PC-3 (cell line): ENCODE measurements at regions not wholly inside any gene's neighbourhood (a gene's known extent, or its start where the extent isn't known, plus 50 kb on each side); places are given as distances from the start of the nearest gene placed in this dataset.

ENCODE experiments used
- ATAC-seq: fragments of 200-7000 bp; cut with Tn5 transposase; 2 replicates; pipeline ENCODE4 v1.9.1; 2020; ENCODE audit warnings: mild to moderate bottlenecking, moderate library complexity
- BruUV-seq: library from RNA; stranded (reverse); fragments of 400-500 nt; replicated peaks from 2 replicates; lab custom pipeline; 2021; lab: Mats Ljungman, UMichigan
- CTCF ChIA-PET: fragments of 300-600 bp; sonication (Branson Sonifier 250); formaldehyde crosslinking; loops from one replicate; lab custom pipeline; 2022; ENCODE audit warnings: antibody characterized with exemption; lab: Charles Lee
- POLR2A ChIA-PET: fragments of 300-600 bp; sonication (Branson Sonifier 250); formaldehyde crosslinking; loops from one replicate; lab custom pipeline; 2022; ENCODE audit warnings: antibody characterized with exemption; ENCODE audit not compliant: unreplicated experiment; lab: Charles Lee
- DNase-seq: peaks from one replicate; pipeline ENCODE4 v3.0.0-alpha.2; 2015
- H2AFZ ChIP-seq: fragments of 300-600 bp; sonication (generic); 2 replicates; pipeline ENCODE4 v1.6.0; 2016; ENCODE audit warnings: antibody characterized with exemption, low read length
- H3F3A ChIP-seq: fragments of 300-600 bp; sonication (generic); one replicate; pipeline ENCODE4 v1.6.0; 2017; ENCODE audit warnings: antibody characterized with exemption, low read length, control low read depth, mild to moderate bottlenecking; ENCODE audit not compliant: unreplicated experiment
- H3K27ac ChIP-seq: fragments of 300-600 bp; sonication (generic); 2 replicates; pipeline ENCODE4 v1.5.1; 2016; ENCODE audit warnings: mild to moderate bottlenecking, low read length
- H3K27me3 ChIP-seq: fragments of 300-600 bp; sonication (generic); 2 replicates; pipeline ENCODE4 v1.6.1; 2016; ENCODE audit warnings: low read length, mixed read lengths
- H3K36me3 ChIP-seq: fragments of 300-600 bp; sonication (generic); 2 replicates; pipeline ENCODE4 v1.6.1; 2016; ENCODE audit warnings: low read depth, mixed run types, low read length, mixed read lengths
- H3K4me1 ChIP-seq: fragments of 300-600 bp; sonication (generic); 2 replicates; pipeline ENCODE4 v1.5.1; 2016; ENCODE audit warnings: low read length; ENCODE audit not compliant: insufficient read depth
- H3K4me2 ChIP-seq: fragments of 300-600 bp; sonication (generic); 2 replicates; pipeline ENCODE4 v1.6.0; 2016; ENCODE audit warnings: low read length
- H3K4me3 ChIP-seq: fragments of 300-600 bp; sonication (generic); 2 replicates; pipeline ENCODE4 v1.5.1; 2016; ENCODE audit warnings: mild to moderate bottlenecking, low read length, mixed read lengths
- H3K79me2 ChIP-seq: fragments of 300-600 bp; sonication (generic); 2 replicates; pipeline ENCODE4 v1.6.1; 2017; ENCODE audit warnings: low read length, mixed read lengths
- H3K9ac ChIP-seq: fragments of 300-600 bp; sonication (generic); 2 replicates; pipeline ENCODE4 v1.6.0; 2016; ENCODE audit warnings: mild to moderate bottlenecking, low read length
- H3K9me2 ChIP-seq: fragments of 300-600 bp; sonication (generic); replicated peaks from 2 replicates; pipeline ENCODE4 v1.6.1; 2016; ENCODE audit warnings: mixed run types, low read length, mixed read lengths
- H3K9me3 ChIP-seq: fragments of 300-600 bp; sonication (generic); 2 replicates; pipeline ENCODE4 v1.6.1; 2016; ENCODE audit warnings: low read length, mixed read lengths
- H4K20me1 ChIP-seq: fragments of 300-600 bp; sonication (generic); 2 replicates; pipeline ENCODE4 v1.6.1; 2016; ENCODE audit warnings: low read length, mixed read lengths
- EZH2 ChIP-seq: fragments of 300-600 bp; sonication (generic); IDR thresholded peaks from one replicate; pipeline ENCODE4 v1.6.1; 2017; ENCODE audit warnings: antibody characterized with exemption, mild to moderate bottlenecking, low read length; ENCODE audit not compliant: unreplicated experiment
- EZH2phosphoT487 ChIP-seq: fragments of 300-600 bp; sonication (generic); IDR thresholded peaks from 2 replicates; pipeline ENCODE4 v1.6.1; 2018; ENCODE audit warnings: mild to moderate bottlenecking, antibody characterized with exemption, low read length, borderline replicate concordance
- intact Hi-C: fragments of 100-400 bp; cut with micrococcal nuclease; formaldehyde crosslinking; loops from 2 replicates; pipeline ENCODE4 v1.9.0; 2023
- TF ChIP-seq, protein P1 (sequence below): fragments of 300-600 bp; sonication (generic); conservative IDR thresholded peaks from 2 replicates; pipeline ENCODE4 v1.5.1; 2017; ENCODE audit warnings: antibody characterized with exemption, low read depth, mild to moderate bottlenecking, low read length

DNA sequence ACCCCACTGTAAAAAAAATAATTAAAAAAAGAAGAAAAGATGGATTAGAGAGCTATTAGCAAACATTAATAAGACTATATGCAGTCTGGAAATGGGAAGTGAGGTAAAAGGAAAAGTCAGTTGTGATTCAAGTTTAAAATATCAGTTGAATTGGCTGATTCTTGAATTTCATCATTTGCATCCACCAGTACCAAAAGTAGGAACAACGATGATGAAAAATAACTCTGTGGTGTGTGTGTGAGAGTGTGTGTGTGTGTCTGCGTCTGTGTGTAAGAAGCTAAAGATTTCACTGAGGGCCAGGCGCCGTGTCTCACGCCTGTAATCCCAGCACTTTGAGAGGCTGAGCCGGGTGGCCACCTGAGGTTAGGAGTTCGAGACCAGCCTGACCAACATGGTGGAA, 56.0 kb upstream of the SLC4A7 start:
- DNase-seq, result no peak
- no TSS peak for BruUV-seq
- ChIA-PET POLR2A (no interaction called here), CTCF (no interaction called here)
- H3K4me1 ChIP-seq, result peaks cover 34% of the 10 kb centered on the region
- no peak overlapping the region for H3K4me2 ChIP-seq
- no peak for TF ChIP-seq EZH2phosphoT487
- TF ChIP-seq, protein P1, sequence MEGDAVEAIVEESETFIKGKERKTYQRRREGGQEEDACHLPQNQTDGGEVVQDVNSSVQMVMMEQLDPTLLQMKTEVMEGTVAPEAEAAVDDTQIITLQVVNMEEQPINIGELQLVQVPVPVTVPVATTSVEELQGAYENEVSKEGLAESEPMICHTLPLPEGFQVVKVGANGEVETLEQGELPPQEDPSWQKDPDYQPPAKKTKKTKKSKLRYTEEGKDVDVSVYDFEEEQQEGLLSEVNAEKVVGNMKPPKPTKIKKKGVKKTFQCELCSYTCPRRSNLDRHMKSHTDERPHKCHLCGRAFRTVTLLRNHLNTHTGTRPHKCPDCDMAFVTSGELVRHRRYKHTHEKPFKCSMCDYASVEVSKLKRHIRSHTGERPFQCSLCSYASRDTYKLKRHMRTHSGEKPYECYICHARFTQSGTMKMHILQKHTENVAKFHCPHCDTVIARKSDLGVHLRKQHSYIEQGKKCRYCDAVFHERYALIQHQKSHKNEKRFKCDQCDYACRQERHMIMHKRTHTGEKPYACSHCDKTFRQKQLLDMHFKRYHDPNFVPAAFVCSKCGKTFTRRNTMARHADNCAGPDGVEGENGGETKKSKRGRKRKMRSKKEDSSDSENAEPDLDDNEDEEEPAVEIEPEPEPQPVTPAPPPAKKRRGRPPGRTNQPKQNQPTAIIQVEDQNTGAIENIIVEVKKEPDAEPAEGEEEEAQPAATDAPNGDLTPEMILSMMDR, result no peak
- TF ChIP-seq EZH2, result no peak
- H3K9ac ChIP-seq, result no peak overlapping the region
- H3K9me2 ChIP-seq, result no peaks in the 10 kb centered on the region
- ATAC-seq, result no peak
- no peaks in the 10 kb centered on the region for H3K36me3 ChIP-seq
- H3K27me3 ChIP-seq, result no peaks in the 10 kb centered on the region
- no peak overlapping the region for H3K4me3 ChIP-seq
- H2AFZ ChIP-seq, result no peak overlapping the region
- intact Hi-C loops, result no loop called here
- H4K20me1 ChIP-seq, result no peaks in the 10 kb centered on the region
- H3K27ac ChIP-seq, result no peak overlapping the region
- no peaks in the 10 kb centered on the region for H3K9me3 ChIP-seq
- H3F3A ChIP-seq, result peaks cover 8% of the 10 kb centered on the region
- H3K79me2 ChIP-seq, result no peaks in the 10 kb centered on the region

GRCh38 chr3:27536491-27536890, 52.3 kb upstream of the SLC4A7 start:
- Histone ChIP-seq H3K79me2 (no peaks in the 10 kb centered on the region), H3K4me3 (no peak overlapping the region), H3K4me1 (peaks cover 41% of the 10 kb centered on the region)

GRCh38 chr3:27535809-27536392, 51.7 kb upstream of the SLC4A7 start:
- CTCF ChIA-PET, result no interaction called here
- POLR2A ChIA-PET, result no interaction called here
- H3K9me3 ChIP-seq, result no peaks in the 10 kb centered on the region
- no peaks in the 10 kb centered on the region for H4K20me1 ChIP-seq
- H3K9me2 ChIP-seq, result no peaks in the 10 kb centered on the region
- DNase-seq (peak; percentile 89), ATAC-seq (peak; percentile 5)
- TF ChIP-seq, protein P1, result no peak
- no peak for TF ChIP-seq EZH2phosphoT487
- TF ChIP-seq EZH2, result no peak
- no peak overlapping the region for H2AFZ ChIP-seq
- H3K27me3 ChIP-seq, result no peaks in the 10 kb centered on the region
- peaks cover 18% of the 10 kb centered on the region for H3F3A ChIP-seq
- peaks cover 41% of the 10 kb centered on the region for H3K4me1 ChIP-seq
- peak overlapping the region; percentile 65 for H3K4me2 ChIP-seq
- intact Hi-C loops, result loop anchor here (2.0 kb wide), 1 partner anchor 61 kb away; no protein-coding TSS in a partner anchor
- no TSS peak for BruUV-seq
- H3K4me3 ChIP-seq, result no peak overlapping the region
- no peaks in the 10 kb centered on the region for H3K79me2 ChIP-seq
- H3K27ac ChIP-seq, result peak overlapping the region; percentile 97
- H3K36me3 ChIP-seq, result no peaks in the 10 kb centered on the region
- peak overlapping the region; percentile 75 for H3K9ac ChIP-seq

More at GRCh38 chr3:27536491-27536890, 52.3 kb upstream of the SLC4A7 start:
- H3K27ac ChIP-seq, result peak overlapping the region; percentile 97
- no peaks in the 10 kb centered on the region for H3K9me3 ChIP-seq
- peaks cover 18% of the 10 kb centered on the region for H3F3A ChIP-seq
- H3K4me2 ChIP-seq, result no peak overlapping the region
- ChIA-PET CTCF (interaction anchor here (0.6 kb wide), 1 partner anchor 144 kb away, joined by 4 read pairs; no protein-coding TSS in a partner anchor), POLR2A (no interaction called here)
- no peak for DNase-seq
- no peaks in the 10 kb centered on the region for H3K27me3 ChIP-seq
- no peak overlapping the region for H2AFZ ChIP-seq
- no peaks in the 10 kb centered on the region for H3K36me3 ChIP-seq
- H3K9ac ChIP-seq, result peak overlapping the region; percentile 75; the same call in 1 of the 2 replicates
- no peak for ATAC-seq
- no TSS peak for BruUV-seq
- TF ChIP-seq, protein P1, result no peak
- TF ChIP-seq EZH2, result no peak
- no peak for TF ChIP-seq EZH2phosphoT487
- intact Hi-C loops, result no loop called here
- H3K9me2 ChIP-seq, result no peaks in the 10 kb centered on the region
- H4K20me1 ChIP-seq, result no peaks in the 10 kb centered on the region
